Activated CD4-positive, alpha-beta T cell treated with anti-CD3 and anti-CD28 coated beads, Interleukin-2, amount 10 ng/mL, durations not matched to agents 24 days and 14 days (primary cell): ENCODE measurements at regions not wholly inside any gene's neighbourhood (a gene's known extent, or its start where the extent isn't known, plus 50 kb on each side); places are given as distances from the start of the nearest gene placed in this dataset.
"Not testable (repeated sequence)": the region's sequence is repeated elsewhere in the genome, so short reads cannot be mapped to it uniquely, and the experiment has no call there.

ENCODE experiments used
- DNase-seq: peaks from one replicate; pipeline ENCODE4 v3.0.0; 2022
- H3K27ac Mint-ChIP-seq: one replicate; pipeline ENCODE4 v1.8.0; 2022; ENCODE audit warnings: mild to moderate bottlenecking, mixed read lengths
- H3K27me3 Mint-ChIP-seq: one replicate; pipeline ENCODE4 v1.8.0; 2022; ENCODE audit warnings: mixed read lengths
- H3K36me3 Mint-ChIP-seq: one replicate; pipeline ENCODE4 v1.8.0; 2022; ENCODE audit warnings: low read depth, mild to moderate bottlenecking, mixed read lengths
- H3K4me1 Mint-ChIP-seq: one replicate; pipeline ENCODE4 v1.8.0; 2021; ENCODE audit warnings: mixed read lengths
- H3K4me3 Mint-ChIP-seq: one replicate; pipeline ENCODE4 v1.8.0; 2022; ENCODE audit warnings: mild to moderate bottlenecking, moderate library complexity, mixed read lengths
- H3K9me3 Mint-ChIP-seq: one replicate; pipeline ENCODE4 v1.8.0; 2021; ENCODE audit warnings: mixed read lengths
- intact Hi-C: fragments of 100-400 bp; cut with micrococcal nuclease; formaldehyde crosslinking; loops from one replicate; pipeline ENCODE4 v1.15.1; 2023

DNA sequence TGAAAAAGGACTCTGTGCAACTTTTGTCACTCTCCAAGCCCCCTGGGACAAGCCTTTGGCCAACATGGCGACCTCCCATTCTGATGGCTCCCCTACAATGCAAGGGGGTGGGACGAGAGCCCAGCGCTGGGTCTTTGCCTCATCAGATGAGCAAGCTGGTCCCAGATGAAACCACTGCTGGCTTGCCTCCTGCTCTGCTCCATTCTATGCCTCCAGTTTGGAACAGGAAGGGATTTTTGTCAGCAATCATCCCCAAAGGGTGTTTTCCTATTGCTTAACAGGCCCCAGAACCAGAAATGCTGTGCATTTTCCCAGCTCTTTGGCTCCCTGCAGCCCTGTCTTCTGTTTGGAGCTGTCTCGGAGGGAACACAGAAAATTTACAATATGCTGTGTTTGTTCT lies 412.7 kb downstream of the MAFB start:
- no peaks in the 10 kb centered on the region for H3K9me3 Mint-ChIP-seq

DNA sequence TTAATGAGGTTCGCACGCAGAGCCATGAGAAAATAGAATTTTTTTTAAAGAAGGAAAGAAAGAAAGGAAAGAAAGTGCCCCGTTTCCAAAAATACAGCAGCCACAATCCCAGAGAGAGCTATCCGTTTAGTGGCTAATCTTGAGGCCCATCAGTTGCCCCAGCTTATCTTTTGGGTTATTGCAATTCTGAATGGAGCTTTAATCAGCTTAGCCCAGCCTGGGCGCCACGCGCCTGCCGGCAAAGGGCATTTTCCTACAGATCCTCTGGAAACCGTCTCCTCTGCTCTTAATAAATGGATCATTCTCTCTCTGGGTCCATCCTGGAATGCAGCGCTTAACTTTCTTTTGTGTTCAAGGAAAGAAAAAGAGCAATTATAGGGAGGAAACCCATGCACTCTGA lies 413.3 kb downstream of the MAFB start:
- Mint-ChIP-seq H3K9me3 (no peaks in the 10 kb centered on the region), H3K27ac (no peak overlapping the region), H3K4me1 (no peaks in the 10 kb centered on the region), H3K27me3 (no peaks in the 10 kb centered on the region), H3K36me3 (no peaks in the 10 kb centered on the region), H3K4me3 (no peak overlapping the region)
- intact Hi-C loops, result no loop called here
- no peak for DNase-seq

More for the DNA sequence above, 412.7 kb downstream of the MAFB start:
- intact Hi-C loops, result no loop called here
- Mint-ChIP-seq H3K27me3 (no peaks in the 10 kb centered on the region), H3K27ac (no peak overlapping the region), H3K4me1 (no peaks in the 10 kb centered on the region), H3K4me3 (no peak overlapping the region), H3K36me3 (no peaks in the 10 kb centered on the region)
- no peak for DNase-seq

DNA sequence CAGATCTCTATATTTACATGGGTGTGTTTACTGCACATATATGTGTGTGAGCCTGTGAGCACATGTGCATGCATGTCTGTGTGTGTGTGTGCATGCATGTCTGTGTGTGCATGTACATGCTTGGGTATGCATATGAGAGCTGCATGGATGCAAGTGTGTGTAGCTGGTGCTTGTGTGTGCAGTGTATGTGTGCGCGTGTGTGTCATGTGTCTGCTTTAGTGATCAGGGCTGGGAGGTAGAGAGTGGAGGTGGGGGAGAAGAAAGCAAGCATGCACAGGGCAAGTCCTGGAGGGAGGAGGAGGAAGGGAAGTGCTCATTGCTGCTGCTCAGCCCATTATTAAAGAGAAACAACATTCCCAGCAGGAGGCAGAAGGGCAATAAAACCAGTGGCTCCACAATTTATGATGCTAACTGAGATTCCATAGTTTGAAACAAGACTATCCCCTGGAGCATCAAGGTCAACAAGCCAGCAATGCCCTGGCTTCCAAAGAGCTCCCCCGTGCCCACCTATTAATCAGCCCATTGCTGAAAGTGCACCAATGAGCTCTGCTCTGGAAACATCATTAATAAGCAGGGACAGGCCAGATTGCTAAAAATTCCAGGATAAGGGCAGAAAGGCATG lies 414.0 kb downstream of the MAFB start:
- intact Hi-C loops, result no loop called here
- Mint-ChIP-seq H3K36me3 (no peaks in the 10 kb centered on the region), H3K4me1 (no peaks in the 10 kb centered on the region), H3K4me3 (no peak overlapping the region), H3K27me3 (no peaks in the 10 kb centered on the region), H3K27ac (no peak overlapping the region), H3K9me3 (no peaks in the 10 kb centered on the region)
- DNase-seq, result no peak

DNA sequence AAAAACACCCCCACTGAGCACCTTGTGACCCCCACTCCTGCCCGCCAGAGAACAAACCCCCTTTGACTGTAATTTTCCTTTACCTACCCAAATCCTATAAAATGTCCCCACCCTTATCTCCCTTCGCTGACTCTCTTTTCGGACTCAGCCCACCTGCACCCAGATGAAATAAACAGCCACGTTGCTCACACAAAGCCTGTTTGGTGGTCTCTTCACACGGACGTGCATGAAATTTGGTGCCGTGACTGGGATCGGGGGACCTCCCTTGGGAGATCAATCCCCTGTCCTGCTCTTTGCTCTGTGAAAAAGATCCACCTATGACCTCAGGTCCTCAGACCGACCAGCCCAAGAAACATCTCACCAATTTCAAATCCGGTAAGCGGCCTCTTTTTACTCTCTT lies 419.8 kb downstream of the MAFB start:
- not testable (repeated sequence) for H3K9me3 Mint-ChIP-seq

DNA sequence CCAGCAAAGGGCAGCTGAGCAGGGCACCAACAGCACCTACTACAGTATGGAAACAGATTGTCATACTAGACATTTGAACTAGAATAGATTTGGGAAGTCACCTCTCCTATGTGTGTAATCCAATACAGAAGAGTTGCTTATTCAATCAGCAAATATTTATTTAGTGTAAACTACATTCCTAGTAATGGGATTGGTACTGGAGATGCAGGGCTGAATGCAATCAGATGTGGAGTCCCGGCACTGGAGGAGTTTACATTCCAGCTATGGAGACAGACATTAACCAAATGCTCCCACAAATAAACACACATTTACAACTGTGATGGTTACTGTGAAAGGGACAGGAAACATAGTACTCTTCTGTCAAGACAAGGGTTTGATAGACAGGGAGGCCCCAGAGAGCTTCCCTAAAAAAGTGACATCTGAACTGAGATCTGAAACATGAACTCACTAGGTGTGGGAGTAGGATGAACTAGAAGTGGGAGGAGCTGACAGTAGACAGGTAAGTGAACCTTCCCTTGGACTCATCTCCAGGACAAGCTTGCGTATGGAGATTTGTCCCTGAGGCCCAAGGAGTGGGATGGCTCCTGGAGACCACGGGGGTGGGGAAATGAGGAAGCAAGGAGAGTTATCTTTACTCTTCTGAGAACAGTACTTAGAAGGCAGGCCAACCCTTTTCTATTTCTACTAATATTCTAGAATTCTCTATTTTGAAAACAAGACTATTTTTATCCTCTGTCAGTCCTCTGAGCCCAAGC lies 420.5 kb downstream of the MAFB start:
- no peak overlapping the region for H3K27ac Mint-ChIP-seq

More for the DNA sequence above, 419.8 kb downstream of the MAFB start:
- intact Hi-C loops, H3K36me3 Mint-ChIP-seq, H3K27me3 Mint-ChIP-seq, DNase-seq, H3K27ac Mint-ChIP-seq, H3K4me3 Mint-ChIP-seq, H3K4me1 Mint-ChIP-seq: not testable (repeated sequence)

DNA sequence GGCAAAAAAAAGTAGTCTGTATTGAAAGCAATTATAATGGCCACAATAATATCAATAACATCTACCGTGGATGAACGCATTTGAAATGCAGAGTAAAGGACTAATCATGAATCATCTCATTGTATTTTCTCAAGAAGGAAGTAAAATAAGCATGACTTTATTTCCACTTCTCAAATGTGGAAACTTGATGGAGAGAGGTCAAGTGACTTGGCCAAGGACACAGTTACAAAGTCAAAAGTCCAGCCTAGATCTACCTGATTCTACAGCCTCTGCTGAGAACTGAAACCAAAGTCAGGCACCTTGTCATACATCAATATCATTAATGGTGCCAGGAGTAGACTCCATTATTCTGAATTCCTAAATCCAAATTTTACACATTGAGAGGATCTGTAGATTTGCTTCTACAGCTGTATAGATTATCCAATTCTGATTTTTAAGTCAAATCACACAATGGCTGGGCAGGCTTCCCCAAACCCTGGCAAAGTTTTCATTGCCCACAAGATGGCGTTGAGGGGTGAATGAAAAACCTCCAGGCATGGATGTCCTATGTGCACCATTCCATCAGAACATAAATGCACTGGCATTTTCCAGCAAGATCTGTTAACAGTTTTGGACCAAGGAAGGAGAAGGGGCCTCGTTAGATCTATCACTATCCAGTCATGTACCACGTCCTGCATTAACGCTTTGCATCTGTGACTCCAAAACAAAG lies 423.1 kb downstream of the MAFB start:
- Mint-ChIP-seq H3K9me3 (no peaks in the 10 kb centered on the region), H3K27ac (no peak overlapping the region), H3K4me3 (no peak overlapping the region), H3K27me3 (no peaks in the 10 kb centered on the region), H3K36me3 (no peaks in the 10 kb centered on the region), H3K4me1 (no peaks in the 10 kb centered on the region)
- DNase-seq, result no peak
- intact Hi-C loops, result no loop called here

More for the DNA sequence above, 420.5 kb downstream of the MAFB start:
- no peaks in the 10 kb centered on the region for H3K36me3 Mint-ChIP-seq
- intact Hi-C loops, result no loop called here
- H3K9me3 Mint-ChIP-seq, result no peaks in the 10 kb centered on the region
- no peaks in the 10 kb centered on the region for H3K4me1 Mint-ChIP-seq
- no peak overlapping the region for H3K4me3 Mint-ChIP-seq
- H3K27me3 Mint-ChIP-seq, result no peaks in the 10 kb centered on the region
- DNase-seq, result no peak

DNA sequence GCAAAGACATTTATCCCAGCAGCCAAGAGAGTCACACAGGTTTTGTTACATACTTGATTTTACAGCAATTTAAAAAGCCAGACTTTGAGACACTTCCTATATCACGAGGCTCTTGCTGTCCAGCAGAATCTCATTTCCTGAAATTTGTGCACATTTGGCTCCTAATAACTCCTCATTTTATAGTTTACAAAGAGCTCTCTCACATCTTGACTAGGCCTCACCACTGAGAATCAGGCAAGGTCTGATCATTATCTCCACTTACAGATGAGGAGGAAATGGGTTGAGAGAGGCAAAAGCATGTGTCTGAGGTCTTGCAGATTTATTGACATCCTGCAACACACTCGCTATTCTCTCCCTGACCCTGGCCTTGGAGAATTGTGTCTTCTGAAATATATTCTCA lies 426.8 kb downstream of the MAFB start:
- Mint-ChIP-seq H3K27ac (no peak overlapping the region), H3K4me3 (no peak overlapping the region), H3K27me3 (no peaks in the 10 kb centered on the region), H3K4me1 (no peaks in the 10 kb centered on the region), H3K9me3 (no peaks in the 10 kb centered on the region), H3K36me3 (no peaks in the 10 kb centered on the region)
- no peak for DNase-seq
- intact Hi-C loops, result no loop called here

DNA sequence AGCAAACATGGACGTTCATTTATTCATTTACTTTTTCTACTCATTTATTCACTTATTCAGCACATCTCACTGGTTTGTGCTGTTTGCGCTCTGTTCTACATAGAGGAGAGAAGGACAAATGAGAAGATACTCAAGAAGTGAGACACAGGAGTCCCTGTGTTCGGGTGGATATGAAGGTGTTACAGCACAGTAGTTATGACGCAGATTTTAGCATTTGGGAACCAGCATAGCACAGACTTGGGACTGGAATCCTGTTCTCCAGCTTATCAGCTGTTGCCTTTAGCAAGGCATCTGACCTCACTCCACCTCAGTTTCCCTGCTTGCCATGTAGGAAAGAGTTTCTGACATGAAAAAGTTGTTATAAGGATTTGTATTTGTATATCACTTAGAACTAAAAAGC lies 430.1 kb downstream of the MAFB start:
- Mint-ChIP-seq H3K36me3 (no peaks in the 10 kb centered on the region), H3K4me3 (no peak overlapping the region), H3K9me3 (no peaks in the 10 kb centered on the region), H3K4me1 (no peaks in the 10 kb centered on the region), H3K27ac (no peak overlapping the region), H3K27me3 (no peaks in the 10 kb centered on the region)
- intact Hi-C loops, result no loop called here
- DNase-seq, result no peak

DNA sequence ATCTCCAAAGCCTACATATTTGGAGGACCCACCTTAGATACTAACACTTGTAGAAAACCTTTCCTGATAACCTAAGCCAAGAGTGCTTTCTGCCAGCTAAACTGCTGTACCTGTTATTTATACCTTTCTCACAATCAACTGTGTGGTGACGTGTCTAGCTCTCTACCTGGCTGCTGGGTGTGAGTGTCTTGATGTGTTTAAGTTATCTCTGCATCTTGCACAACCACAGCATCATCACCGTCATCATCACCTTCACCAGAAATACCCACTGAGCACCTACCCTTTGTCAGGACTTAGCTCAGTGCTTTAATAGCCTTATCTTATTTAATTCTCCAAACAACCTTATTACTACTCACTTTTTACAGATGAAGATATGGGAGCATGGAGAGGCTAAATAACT lies 431.3 kb downstream of the MAFB start:
- no peaks in the 10 kb centered on the region for H3K27me3 Mint-ChIP-seq
- H3K4me1 Mint-ChIP-seq, result no peaks in the 10 kb centered on the region
- H3K4me3 Mint-ChIP-seq, result no peak overlapping the region
- no peak overlapping the region for H3K27ac Mint-ChIP-seq
- intact Hi-C loops, result no loop called here
- H3K9me3 Mint-ChIP-seq, result no peaks in the 10 kb centered on the region
- no peak for DNase-seq
- H3K36me3 Mint-ChIP-seq, result no peaks in the 10 kb centered on the region

DNA sequence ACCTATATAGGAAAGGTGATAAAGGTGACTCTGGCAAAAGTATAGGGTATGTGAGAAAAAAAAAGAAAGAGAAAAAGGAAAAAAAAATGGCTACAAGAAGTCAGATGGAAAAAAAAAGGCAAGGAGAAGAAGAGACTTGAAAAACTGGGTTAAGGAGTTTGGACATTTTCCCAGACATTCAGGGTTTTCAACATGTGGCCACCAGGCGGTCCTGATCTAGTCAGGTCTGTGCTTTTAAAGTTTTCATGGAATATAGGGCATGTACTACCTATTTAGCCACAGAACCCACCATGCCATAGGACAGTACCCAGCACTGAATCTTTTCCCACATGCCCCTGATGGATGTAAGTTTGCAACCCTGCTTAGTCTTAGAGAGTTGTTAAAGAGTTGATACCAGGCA lies 433.7 kb downstream of the MAFB start:
- no peak for DNase-seq
- H3K36me3 Mint-ChIP-seq, result no peaks in the 10 kb centered on the region
- no peaks in the 10 kb centered on the region for H3K27me3 Mint-ChIP-seq
- no peaks in the 10 kb centered on the region for H3K9me3 Mint-ChIP-seq
- H3K4me1 Mint-ChIP-seq, result no peaks in the 10 kb centered on the region
- H3K27ac Mint-ChIP-seq, result no peak overlapping the region
- intact Hi-C loops, result no loop called here
- no peak overlapping the region for H3K4me3 Mint-ChIP-seq

DNA sequence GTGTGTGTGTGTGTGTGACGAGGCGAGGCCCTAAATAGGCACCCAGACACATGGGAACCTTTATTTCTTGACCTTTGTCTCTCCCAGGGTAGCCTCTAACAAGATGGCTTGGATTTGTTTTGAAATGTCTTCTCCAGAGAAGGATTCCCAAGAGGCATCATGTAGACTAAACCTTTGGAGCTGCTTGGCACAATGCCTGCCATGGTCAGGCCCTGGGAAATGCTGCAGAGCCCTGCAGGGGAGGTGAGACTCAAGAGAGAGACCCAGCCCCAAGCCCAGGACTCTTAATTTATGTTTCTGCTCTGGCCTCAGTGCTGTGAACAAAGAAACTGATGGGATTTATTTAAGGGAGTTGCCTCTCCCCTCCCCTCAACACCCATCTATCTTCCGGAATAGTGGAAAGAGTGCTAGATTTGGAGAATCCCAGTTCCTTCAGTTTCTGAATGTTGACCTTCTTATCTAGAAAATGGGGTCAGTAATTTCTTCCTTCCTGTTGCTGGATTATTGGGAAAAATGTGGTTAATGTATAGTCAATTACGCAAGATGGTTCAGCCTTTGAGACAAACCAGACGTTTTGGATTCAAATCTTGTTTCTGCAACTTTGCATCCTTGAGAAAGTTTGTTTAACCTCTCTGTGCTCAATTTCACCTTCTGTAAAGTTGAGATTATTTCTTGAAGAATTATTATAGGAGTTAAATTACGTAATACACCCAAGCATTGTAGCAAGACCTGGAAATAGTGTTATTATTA lies 434.8 kb downstream of the MAFB start:
- no peak overlapping the region for H3K27ac Mint-ChIP-seq
- H3K9me3 Mint-ChIP-seq, result no peaks in the 10 kb centered on the region
- no peak for DNase-seq
- H3K4me3 Mint-ChIP-seq, result no peak overlapping the region
- intact Hi-C loops, result no loop called here
- no peaks in the 10 kb centered on the region for H3K4me1 Mint-ChIP-seq
- no peaks in the 10 kb centered on the region for H3K36me3 Mint-ChIP-seq
- no peaks in the 10 kb centered on the region for H3K27me3 Mint-ChIP-seq

DNA sequence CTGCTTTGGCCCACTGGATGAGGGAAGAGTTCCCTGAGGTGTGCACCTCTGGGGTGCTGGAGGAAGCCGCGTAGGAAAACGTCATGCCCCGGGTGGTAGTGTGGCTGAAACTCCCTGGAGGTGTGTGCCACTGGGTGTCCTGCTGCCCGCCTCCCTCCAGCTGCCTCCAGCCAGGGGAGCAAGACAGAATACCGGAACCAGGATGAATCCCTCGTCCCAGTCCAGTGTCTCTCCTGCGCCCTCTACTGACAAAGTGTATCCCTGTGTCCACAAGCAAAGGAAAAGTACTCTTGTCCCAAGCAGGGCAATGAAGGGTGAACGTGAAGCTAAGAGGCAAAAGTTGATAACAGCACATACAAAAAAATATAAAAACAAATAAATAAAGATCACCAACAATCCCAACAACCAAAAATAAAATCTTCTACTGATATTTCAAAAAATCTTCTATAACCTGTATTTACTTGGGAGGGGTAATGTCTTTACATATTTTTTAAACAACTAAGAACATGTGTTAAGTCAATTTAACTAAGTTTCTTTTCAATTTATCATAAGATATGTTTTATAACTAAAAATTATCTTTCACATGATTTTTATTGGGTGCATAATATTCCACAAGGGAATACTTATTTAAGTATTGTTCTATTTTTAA lies 437.6 kb downstream of the MAFB start:
- no peaks in the 10 kb centered on the region for H3K4me1 Mint-ChIP-seq
- no peak overlapping the region for H3K27ac Mint-ChIP-seq
- DNase-seq, result no peak

DNA sequence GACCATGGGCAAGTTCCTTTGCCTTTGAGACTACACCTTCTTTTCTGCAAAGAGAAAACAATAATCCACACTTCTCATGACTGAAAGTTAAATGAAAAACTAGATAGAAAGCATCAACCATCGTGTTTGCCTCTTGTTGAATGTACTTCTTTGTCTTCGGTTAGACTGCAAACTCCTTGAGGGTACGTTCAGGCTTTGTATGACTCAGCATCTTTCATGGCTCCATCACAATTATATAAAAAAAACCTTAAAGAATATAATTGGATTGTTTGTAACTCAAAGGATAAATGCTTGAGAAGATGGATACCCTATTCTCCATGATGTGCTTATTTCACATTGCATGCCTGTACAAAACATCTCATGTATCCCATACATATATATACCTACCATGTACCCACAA lies 439.2 kb downstream of the MAFB start:
- intact Hi-C loops, result no loop called here
- Mint-ChIP-seq H3K36me3 (no peaks in the 10 kb centered on the region), H3K4me3 (no peak overlapping the region), H3K9me3 (no peaks in the 10 kb centered on the region), H3K27ac (no peak overlapping the region), H3K27me3 (no peaks in the 10 kb centered on the region), H3K4me1 (no peaks in the 10 kb centered on the region)
- DNase-seq, result no peak

More for the DNA sequence above, 437.6 kb downstream of the MAFB start:
- intact Hi-C loops, result no loop called here
- no peaks in the 10 kb centered on the region for H3K27me3 Mint-ChIP-seq
- H3K36me3 Mint-ChIP-seq, result no peaks in the 10 kb centered on the region
- no peaks in the 10 kb centered on the region for H3K9me3 Mint-ChIP-seq
- H3K4me3 Mint-ChIP-seq, result no peak overlapping the region
